Retinal pigment epithelial cell (primary cell): ENCODE measurements at regions not wholly inside any gene's neighbourhood (a gene's known extent, or its start where the extent isn't known, plus 50 kb on each side); places are given as distances from the start of the nearest gene placed in this dataset.

ENCODE experiments used
- DNase-seq: peaks from one replicate; pipeline ENCODE4 v3.0.0-alpha.2; 2010; ENCODE audit warnings: low read depth
- H3K4me3 ChIP-seq: 2 replicates; pipeline ENCODE4 v1.5.1; 2011; ENCODE audit warnings: mild to moderate bottlenecking, low read length, control low read depth, moderate library complexity
- TF ChIP-seq, protein P1 (sequence below): conservative IDR thresholded peaks from 2 replicates; pipeline ENCODE4 v1.5.1; 2011; ENCODE audit warnings: low read depth, low read length, control low read depth, inconsistent platforms

DNA sequence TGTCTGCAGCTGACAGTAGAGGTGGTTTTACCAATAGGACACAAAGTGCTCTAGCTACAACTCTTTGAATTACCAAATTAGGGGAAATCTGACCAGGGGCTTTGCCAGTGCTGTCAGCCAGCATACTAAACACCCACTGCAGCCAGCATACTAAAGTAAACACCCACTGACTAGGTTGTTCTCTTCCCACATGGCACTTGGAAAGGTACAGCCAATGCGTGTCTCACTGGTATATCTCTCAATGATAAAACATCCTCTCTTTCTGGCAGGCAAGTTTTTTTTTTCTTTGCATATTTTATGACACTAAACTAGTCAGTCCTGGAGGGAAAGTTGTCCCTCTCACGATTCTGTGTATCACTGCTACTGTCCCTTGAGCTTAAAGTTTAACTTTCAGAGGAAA is 216.1 kb downstream of the TLE1 start:
- H3K4me3 ChIP-seq, result no peak overlapping the region
- TF ChIP-seq, protein P1, sequence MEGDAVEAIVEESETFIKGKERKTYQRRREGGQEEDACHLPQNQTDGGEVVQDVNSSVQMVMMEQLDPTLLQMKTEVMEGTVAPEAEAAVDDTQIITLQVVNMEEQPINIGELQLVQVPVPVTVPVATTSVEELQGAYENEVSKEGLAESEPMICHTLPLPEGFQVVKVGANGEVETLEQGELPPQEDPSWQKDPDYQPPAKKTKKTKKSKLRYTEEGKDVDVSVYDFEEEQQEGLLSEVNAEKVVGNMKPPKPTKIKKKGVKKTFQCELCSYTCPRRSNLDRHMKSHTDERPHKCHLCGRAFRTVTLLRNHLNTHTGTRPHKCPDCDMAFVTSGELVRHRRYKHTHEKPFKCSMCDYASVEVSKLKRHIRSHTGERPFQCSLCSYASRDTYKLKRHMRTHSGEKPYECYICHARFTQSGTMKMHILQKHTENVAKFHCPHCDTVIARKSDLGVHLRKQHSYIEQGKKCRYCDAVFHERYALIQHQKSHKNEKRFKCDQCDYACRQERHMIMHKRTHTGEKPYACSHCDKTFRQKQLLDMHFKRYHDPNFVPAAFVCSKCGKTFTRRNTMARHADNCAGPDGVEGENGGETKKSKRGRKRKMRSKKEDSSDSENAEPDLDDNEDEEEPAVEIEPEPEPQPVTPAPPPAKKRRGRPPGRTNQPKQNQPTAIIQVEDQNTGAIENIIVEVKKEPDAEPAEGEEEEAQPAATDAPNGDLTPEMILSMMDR, result no peak
- DNase-seq, result no peak

DNA sequence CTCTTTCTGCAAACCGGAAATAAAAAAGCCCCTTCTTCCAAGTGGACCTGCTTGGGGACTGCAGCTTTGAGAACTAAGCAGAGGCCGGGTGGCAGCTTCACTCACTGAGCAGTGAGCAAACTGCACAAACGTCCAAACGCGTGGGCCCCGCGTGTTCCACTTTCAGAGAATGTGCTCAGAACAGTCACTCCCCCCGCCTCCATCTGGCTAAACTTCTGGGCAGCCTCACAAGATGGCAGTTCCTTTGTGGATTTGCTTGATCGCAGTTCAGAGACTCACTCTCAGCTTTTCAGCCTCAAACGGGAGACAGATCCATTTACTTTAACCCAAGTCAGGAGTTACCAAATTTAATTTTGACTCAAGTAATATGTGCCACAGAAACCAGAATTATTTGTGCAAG is 216.6 kb downstream of the TLE1 start:
- no peak for DNase-seq
- no peak overlapping the region for H3K4me3 ChIP-seq
- TF ChIP-seq, protein P1, result no peak

DNA sequence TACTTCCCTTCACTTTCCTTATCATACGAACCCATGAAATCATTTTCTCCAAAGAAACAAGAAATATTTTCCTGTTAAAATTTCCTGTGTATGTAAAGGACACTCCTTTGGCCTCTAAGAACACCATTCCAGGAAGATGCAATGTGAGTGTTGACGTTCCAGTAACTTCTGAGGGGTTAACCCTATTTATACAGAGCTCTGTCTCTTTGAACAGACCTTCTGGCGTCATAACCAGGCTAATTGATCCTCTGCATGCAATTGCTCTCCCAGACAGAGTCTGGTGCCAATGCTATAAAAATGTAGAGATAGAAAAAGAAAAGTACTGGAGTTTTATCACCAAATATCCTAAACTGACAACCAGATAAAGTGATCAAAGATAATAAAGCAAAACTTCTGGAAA is 218.5 kb downstream of the TLE1 start:
- no peak overlapping the region for H3K4me3 ChIP-seq
- no peak for DNase-seq
- TF ChIP-seq, protein P1, result no peak

DNA sequence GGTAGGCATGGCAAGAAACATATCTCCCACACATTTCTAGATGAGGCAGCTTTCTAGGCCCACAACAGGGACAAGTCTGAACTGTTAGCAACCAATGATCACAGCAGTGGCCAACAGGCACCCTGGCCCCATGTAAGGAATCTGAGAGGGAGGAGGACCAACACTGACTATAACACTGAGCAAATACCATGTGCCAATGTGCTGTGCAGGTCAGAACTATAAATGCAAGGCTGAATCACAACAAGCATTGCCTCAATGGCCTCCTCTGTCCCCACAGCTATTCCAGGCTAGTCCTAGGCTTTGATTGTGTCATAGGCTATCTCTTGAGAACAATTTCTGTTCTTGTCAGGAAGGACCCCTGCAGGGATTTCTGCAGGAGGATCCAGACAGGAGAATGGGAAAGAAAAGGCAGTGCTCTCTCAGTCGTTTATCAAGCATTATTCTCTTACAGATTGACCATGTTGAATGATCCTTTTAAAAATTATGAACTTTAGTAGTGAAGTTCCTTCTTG is 221.2 kb downstream of the TLE1 start:
- DNase-seq, result no peak
- H3K4me3 ChIP-seq, result no peak overlapping the region
- TF ChIP-seq, protein P1, result no peak

DNA sequence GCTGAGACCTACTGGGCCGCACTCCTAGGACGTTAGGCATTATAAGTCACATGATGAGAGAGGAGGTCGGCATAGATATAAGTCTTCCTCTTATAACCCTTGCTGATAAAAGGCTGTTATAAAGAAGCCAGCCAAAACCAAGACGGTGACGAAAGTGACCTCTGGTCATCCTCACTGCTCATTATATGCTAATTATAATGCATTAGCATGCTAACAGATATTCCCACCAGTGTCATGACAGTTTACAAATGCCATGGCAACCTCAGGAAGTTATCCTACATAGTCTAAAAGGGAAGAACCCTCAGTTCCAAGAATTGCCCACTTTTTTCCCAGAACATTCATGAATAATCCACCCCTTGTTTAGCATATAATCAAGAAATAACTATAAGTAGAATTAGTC is 222.4 kb downstream of the TLE1 start:
- TF ChIP-seq, protein P1, result no peak
- no peak overlapping the region for H3K4me3 ChIP-seq
- DNase-seq, result no peak

DNA sequence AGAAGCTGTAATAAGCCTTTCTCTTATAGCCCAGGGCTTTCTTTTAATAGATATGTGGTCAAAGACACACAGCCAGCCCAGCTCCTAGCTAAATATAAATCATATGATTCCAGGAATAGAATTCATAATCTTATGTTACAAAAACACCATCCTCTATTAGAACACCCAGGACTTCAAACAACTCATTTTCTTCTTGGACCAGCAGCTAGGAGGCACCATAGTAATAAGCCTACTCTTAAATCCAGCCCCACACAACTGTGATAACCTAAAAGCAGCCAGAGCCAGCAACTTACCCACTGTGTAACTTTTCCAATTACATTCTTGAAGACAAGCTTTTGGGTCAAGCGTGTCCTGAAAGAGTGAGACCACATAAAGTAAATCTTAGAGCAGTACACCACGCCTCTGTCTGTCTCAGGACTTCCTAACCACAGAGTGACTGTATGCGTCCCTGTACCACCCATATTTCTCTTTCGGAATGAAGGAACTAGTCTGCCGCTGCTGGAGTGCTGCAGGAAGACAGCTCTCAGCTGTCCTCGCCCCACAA is 223.8 kb downstream of the TLE1 start:
- DNase-seq, result no peak
- TF ChIP-seq, protein P1, result peak; percentile 26
- H3K4me3 ChIP-seq, result no peak overlapping the region

DNA sequence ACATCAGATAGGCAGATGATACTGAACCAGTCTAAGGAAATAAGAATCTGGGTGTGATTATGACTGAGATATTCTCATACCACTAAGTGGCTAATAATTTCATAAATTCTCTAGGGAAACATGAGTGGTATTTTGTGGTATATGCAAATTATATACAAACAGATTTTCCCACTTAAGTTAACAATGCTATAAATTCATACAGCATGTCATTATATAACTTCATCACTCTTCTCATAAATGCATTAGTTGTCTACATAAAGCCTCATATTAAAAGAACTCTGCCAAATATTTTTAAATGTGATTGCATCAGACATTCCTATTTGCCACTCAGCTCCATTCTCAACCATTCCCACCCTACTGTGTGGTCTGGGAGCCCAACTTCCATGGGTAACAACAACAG is 226.5 kb downstream of the TLE1 start:
- H3K4me3 ChIP-seq, result no peak overlapping the region
- no peak for DNase-seq
- TF ChIP-seq, protein P1, result no peak
